Mesodermal cell (in vitro differentiated cells): ENCODE measurements at regions not wholly inside any gene's neighbourhood (a gene's known extent, or its start where the extent isn't known, plus 50 kb on each side); places are given as distances from the start of the nearest gene placed in this dataset.

ENCODE experiments used
- H3K27ac ChIP-seq: 2 replicates; pipeline ENCODE4 v1.7.0; 2013; ENCODE audit warnings: mild to moderate bottlenecking, low read depth, low read length, moderate library complexity; ENCODE audit not compliant: severe bottlenecking
- H3K36me3 ChIP-seq: 2 replicates; pipeline ENCODE4 v1.7.1; 2013; ENCODE audit warnings: mild to moderate bottlenecking, low read length, moderate library complexity; ENCODE audit not compliant: control insufficient read depth, insufficient read depth
- H3K4me1 ChIP-seq: one replicate; pipeline ENCODE4 v1.7.1; 2013; ENCODE audit warnings: mild to moderate bottlenecking, low read length; ENCODE audit not compliant: insufficient read depth, control insufficient read depth, poor library complexity, severe bottlenecking
- H3K4me3 ChIP-seq: 2 replicates; pipeline ENCODE4 v1.7.0; 2013; ENCODE audit warnings: low read length, control low read depth, mild to moderate bottlenecking; ENCODE audit not compliant: insufficient read depth, poor library complexity, severe bottlenecking; ENCODE audit errors: extremely low read depth
- H3K9me3 ChIP-seq: 2 replicates; pipeline ENCODE4 v1.7.1; 2013; ENCODE audit warnings: mild to moderate bottlenecking, low read length, moderate library complexity; ENCODE audit not compliant: control insufficient read depth
- WGBS, 2 experiments: methylation state at CpG; one replicate each; pipeline ENCODE4 v1.1.5; 2013; ENCODE audit warnings: missing lambda C conversion rate in 2 of 2; ENCODE audit not compliant: insufficient coverage in 2 of 2; 5-methylcytosine and 5-hydroxymethylcytosine counted together

DNA sequence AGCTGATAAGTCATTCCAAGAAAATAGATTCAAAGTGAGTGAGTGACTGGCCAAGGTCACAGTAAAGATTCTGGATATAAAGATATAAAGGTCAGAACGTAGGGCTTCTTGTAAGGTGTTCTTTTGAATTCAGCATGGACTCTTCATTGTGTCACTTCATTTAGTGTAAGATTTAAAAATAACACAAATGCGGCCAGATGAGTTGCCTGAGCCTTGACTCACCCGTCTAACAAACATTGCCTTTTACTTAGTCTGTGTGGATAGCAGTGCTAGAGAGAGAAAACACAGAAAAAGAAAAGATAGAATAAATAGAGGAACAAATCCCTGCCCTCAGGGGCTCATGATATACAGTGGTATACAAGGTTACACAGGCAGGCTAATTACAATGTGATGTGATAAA lies 223.4 kb downstream of the PLPP3 start:
- no peaks in the 10 kb centered on the region for H3K36me3 ChIP-seq
- no peak overlapping the region for H3K4me3 ChIP-seq
- H3K4me1 ChIP-seq, result peaks cover 14% of the 10 kb centered on the region
- 100% methylated on average over 1 of the region's 3 CpGs; no CpG with 5 or more reads in 1 of the 2 experiments for WGBS, 2 experiments
- no peak overlapping the region for H3K27ac ChIP-seq
- no peaks in the 10 kb centered on the region for H3K9me3 ChIP-seq

DNA sequence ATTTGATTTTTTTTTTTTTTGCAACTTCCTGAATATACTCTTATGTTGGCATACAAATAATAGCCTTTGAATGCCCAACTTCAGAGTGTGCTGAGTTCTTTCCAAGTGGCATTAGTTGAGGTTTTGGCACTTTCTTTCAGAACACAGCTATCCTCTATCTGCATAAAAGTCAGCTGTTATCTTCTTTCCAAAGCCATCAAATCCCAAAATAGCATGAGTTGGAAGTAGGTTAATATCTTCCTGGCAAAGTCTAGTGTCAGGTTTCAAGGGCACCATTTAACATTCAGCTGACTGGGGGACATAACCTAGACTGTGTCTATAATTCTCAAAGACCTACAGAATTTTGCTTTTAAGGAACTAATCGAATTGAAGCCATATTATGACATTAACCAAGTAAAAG lies 223.9 kb downstream of the PLPP3 start:
- no CpG with 5 or more reads among the region's 1 CpG for WGBS, 2 experiments
- H3K4me1 ChIP-seq, result peaks cover 14% of the 10 kb centered on the region

DNA sequence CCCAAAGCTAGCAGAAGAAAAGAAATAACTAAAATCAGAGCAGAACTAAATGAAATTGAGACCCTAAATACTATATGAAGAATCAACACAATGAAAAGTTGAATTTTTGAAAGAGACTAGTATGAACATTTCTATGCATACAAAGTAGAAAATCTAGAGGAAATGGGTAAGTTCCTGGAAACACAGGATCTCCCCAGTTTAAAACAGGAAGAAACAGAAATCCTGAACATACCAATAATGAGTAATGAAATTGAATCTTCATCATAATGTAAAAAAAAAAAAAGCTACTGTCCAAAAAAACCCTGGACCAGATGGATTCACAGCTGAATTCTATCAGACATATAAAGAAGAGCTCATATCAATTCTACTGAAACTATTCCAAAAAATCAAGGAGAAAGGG lies 233.5 kb downstream of the PLPP3 start:
- Histone ChIP-seq H3K4me1 (no peaks in the 10 kb centered on the region), H3K4me3 (no peak overlapping the region), H3K27ac (no peak overlapping the region), H3K36me3 (no peaks in the 10 kb centered on the region), H3K9me3 (peaks cover 15% of the 10 kb centered on the region)

More for the DNA sequence above, 223.9 kb downstream of the PLPP3 start:
- H3K9me3 ChIP-seq, result no peaks in the 10 kb centered on the region
- no peaks in the 10 kb centered on the region for H3K36me3 ChIP-seq
- H3K4me3 ChIP-seq, result no peak overlapping the region
- no peak overlapping the region for H3K27ac ChIP-seq

DNA sequence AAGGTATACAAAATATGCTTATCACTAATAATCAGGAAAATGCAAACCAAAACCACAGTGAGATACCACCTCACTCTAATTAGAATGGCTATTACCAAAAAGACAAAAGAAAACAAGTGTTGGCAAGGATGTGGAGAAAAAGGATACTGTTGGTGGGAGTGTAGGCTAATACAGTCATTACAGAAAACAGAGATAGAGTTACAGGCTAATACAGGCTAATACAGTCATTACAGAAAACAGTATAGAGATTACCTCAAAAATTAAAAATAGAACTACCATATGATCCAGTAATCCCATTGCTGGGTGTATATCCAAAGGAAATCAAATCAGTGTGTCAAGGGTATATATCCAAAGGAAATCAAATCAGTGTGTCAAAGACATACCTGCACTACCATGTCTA lies 238.4 kb downstream of the PLPP3 start:
- no peaks in the 10 kb centered on the region for H3K4me1 ChIP-seq
- H3K4me3 ChIP-seq, result no peak overlapping the region
- no peak overlapping the region for H3K27ac ChIP-seq
- H3K9me3 ChIP-seq, result peaks cover 6% of the 10 kb centered on the region
- no peaks in the 10 kb centered on the region for H3K36me3 ChIP-seq

DNA sequence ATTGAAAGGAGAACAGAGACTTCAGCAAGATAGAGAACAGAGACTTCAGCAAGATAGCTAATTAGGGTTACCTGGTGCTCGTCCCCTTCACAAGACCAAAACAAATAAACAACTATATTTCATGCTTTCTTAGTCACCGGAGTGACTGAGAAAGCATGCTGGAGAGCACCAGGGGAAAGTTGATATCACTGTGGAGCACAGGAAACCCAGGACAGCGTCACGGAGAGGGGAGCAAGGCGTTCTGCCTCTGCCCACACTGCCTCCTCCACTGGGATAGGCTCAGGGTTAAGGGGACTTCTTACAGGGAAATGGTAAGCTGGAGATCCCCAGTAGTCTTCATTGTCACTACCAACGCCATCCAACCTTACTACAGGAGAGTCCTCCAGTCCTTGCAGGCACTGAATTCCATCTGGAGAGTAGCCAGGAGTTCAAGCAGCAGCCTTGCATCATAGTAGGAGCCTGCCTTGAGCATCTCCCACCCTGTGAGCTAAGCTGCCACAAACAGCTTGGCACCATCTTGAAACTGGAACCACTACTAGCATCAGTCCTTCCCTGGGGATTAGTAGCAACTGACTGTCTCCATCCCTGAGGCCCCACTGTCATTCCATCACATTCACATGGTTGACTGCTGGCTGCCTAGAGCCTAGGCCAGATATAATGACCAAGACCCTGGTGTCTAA lies 239.4 kb downstream of the PLPP3 start:
- H3K27ac ChIP-seq, result no peak overlapping the region
- H3K36me3 ChIP-seq, result no peaks in the 10 kb centered on the region
- WGBS, 2 experiments, result 88 to 91% methylated on average over 1 to 4 of the region's 6 CpGs
- H3K9me3 ChIP-seq, result peaks cover 6% of the 10 kb centered on the region
- no peak overlapping the region for H3K4me3 ChIP-seq
- H3K4me1 ChIP-seq, result no peaks in the 10 kb centered on the region

DNA sequence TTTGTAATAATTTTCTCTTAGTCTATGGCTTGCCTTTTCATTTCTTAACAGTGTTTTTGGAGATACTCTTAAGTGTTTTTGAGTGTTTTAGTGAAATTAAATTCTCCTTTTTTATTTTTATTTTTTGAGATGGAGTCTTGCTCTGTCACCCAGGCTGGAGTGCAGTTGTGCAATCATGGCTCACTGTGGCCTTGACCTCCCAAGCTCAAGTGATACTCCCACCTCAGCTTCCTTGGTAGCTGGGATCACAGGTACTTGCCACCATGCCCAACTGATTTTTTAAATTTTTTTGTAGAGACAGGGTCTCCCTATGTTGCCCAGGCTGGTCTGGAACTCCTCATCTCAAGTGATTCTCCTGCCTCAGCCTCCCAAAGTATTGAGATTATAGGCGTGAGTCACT lies 240.3 kb downstream of the PLPP3 start:
- Histone ChIP-seq H3K36me3 (no peaks in the 10 kb centered on the region), H3K9me3 (peaks cover 6% of the 10 kb centered on the region), H3K4me1 (no peaks in the 10 kb centered on the region), H3K4me3 (no peak overlapping the region), H3K27ac (no peak overlapping the region)
- WGBS, 2 experiments, result 86 to 100% methylated on average over 1 of the region's 1 CpG

DNA sequence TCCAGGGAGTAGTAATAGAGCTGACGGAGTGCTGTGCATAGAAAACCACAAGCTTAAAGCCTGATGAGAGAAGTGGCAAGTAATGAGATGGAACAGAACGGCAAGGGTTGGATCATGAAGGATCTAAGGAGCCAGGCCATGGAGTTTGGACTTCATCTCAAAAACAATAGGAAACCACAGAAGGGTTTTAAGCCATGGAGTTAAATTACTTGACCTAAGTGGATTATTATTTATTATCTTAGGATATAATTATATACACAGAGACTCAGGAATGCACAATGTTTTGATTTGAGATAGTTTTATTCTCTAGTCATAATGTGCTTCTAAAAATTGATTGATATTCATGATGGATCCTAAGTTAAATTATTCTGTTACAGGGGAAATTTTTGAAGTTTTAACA lies 242.4 kb downstream of the PLPP3 start:
- Histone ChIP-seq H3K27ac (no peak overlapping the region), H3K4me3 (no peak overlapping the region), H3K9me3 (no peaks in the 10 kb centered on the region), H3K36me3 (no peaks in the 10 kb centered on the region), H3K4me1 (peaks cover 4% of the 10 kb centered on the region)
- 100% methylated on average over 1 to 2 of the region's 2 CpGs for WGBS, 2 experiments

DNA sequence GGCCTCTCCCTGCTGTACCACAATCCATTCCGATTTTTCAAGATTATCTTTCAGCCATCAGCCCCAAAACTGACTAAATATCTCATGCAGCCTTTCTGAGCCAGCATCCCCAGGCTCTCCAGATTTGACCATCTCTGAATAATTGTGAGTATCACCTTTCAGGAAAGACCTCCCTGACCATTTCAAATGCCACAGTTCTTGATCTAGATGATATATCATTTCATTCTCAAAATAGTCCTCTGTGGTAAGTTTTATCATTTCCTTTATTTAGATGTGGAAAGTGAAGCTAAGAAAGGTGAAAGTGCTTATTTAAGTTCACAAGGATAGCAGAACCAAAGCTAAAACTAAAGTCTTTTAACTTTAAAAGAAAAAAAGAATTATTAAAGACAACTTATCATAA lies 244.0 kb downstream of the PLPP3 start:
- Histone ChIP-seq H3K36me3 (no peaks in the 10 kb centered on the region), H3K4me3 (no peak overlapping the region), H3K27ac (no peak overlapping the region), H3K4me1 (peaks cover 17% of the 10 kb centered on the region), H3K9me3 (no peaks in the 10 kb centered on the region)
- 60% methylated on average over 1 of the region's 1 CpG; no CpG with 5 or more reads in 1 of the 2 experiments for WGBS, 2 experiments

DNA sequence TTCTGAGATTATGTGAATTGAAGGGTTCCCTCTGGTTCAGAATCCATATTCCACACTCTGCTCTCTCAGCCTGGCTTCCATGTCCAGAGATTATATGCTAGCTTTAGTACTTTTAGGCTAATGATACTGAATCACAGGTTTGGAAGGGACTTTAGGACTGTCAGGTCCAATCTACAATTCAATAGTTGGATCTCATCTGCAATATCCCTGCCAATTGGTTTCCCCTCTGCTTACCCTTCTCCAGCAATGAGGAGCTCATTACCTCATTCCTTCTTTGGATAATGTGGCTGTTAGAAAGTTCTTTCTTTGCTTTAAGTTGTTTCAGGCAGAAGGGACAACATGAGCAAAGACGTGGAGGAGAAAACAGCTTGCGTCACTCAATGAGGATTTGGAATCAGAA lies 245.3 kb downstream of the PLPP3 start:
- H3K9me3 ChIP-seq, result no peaks in the 10 kb centered on the region
- no peaks in the 10 kb centered on the region for H3K36me3 ChIP-seq
- H3K4me3 ChIP-seq, result no peak overlapping the region
- H3K27ac ChIP-seq, result no peak overlapping the region
- WGBS, 2 experiments, result 100% methylated on average over 1 of the region's 2 CpGs; no CpG with 5 or more reads in 1 of the 2 experiments
- peaks cover 22% of the 10 kb centered on the region for H3K4me1 ChIP-seq

DNA sequence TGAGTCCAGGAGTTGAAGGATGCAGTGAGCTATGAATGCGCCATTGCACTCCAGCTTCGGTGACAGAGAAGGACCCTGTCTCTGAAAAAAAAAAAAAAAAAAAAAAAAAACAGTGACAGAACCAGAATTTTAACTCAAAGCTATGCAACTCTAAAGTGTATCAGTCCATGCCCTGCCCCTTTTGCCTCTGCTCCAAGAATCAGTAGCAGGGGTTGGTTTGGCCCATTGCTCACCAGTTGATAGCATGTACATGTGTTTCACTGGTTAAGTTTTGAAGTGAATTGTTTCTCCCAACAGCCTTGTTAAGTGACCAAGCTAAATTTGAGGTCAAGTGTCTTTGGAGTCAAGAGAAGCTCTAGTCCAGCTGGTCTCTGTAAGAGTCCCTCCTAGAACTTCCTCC lies 245.9 kb downstream of the PLPP3 start:
- WGBS, 2 experiments, result no CpG with 5 or more reads among the region's 2 CpGs
- no peaks in the 10 kb centered on the region for H3K9me3 ChIP-seq
- no peak overlapping the region for H3K27ac ChIP-seq
- peaks cover 22% of the 10 kb centered on the region for H3K4me1 ChIP-seq
- H3K4me3 ChIP-seq, result no peak overlapping the region
- no peaks in the 10 kb centered on the region for H3K36me3 ChIP-seq

DNA sequence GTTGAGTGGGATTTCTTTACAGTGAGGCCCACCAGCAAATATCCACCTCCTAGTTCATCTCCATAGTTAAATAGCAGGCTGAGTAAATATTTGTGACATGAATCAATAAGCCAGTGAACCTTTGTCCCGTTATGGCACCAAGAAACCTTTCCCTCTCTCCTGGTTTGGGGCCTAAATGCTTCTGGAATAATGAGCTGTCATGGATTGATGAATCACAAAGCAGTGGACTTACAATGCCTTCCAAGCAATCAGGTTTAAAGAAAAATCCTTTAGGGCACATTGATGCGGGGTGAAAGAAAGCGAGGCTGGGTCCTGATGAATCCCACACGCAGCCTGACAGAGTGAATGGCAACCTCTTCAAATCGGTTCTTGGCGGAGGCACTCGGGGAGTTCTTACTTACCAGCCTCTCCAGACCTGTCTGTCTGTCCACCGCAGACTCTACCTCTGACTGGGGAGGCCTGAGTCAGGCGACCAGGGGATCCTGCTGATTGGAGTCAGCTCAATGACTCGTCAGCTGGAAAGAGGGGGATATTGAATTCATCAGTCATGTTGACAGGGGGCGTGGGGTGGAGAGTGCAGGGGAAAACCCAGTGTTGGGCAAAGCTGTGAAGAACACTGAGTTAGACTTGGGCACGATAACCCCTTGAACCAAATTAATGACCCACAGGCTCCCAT lies 247.3 kb downstream of the PLPP3 start:
- H3K36me3 ChIP-seq, result no peaks in the 10 kb centered on the region
- H3K4me3 ChIP-seq, result no peak overlapping the region
- 66 to 71% methylated on average over 5 to 9 of the region's 12 CpGs for WGBS, 2 experiments
- no peaks in the 10 kb centered on the region for H3K9me3 ChIP-seq
- peak overlapping the region; percentile 87 for H3K27ac ChIP-seq
- peaks cover 22% of the 10 kb centered on the region for H3K4me1 ChIP-seq
